ENCODE measurements at regions not wholly inside any gene's neighbourhood (a gene's known extent, or its start where the extent isn't known, plus 50 kb on each side); places are given as distances from the start of the nearest gene placed in this dataset.

DNA sequence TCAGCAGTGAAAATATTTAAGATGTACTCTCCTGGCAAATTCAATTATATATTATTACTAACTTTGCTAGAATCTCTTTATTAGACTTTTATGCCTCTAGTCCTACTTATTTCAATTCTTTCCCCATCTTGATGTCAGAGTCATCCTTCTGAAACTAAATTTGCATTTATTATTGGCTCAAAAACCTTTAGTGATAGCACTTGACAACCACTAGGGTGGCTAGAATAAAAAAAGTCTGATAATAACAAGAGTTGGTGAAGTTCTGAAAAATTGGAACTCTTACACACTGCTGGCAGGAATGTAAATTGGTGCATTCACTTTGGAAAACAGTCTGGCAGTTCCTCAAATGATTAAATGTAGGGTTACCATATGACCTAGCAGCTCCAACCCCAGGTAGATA, 73.8 kb downstream of the LSMEM1 start:
- TF ChIP-seq, protein P1, sequence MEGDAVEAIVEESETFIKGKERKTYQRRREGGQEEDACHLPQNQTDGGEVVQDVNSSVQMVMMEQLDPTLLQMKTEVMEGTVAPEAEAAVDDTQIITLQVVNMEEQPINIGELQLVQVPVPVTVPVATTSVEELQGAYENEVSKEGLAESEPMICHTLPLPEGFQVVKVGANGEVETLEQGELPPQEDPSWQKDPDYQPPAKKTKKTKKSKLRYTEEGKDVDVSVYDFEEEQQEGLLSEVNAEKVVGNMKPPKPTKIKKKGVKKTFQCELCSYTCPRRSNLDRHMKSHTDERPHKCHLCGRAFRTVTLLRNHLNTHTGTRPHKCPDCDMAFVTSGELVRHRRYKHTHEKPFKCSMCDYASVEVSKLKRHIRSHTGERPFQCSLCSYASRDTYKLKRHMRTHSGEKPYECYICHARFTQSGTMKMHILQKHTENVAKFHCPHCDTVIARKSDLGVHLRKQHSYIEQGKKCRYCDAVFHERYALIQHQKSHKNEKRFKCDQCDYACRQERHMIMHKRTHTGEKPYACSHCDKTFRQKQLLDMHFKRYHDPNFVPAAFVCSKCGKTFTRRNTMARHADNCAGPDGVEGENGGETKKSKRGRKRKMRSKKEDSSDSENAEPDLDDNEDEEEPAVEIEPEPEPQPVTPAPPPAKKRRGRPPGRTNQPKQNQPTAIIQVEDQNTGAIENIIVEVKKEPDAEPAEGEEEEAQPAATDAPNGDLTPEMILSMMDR (IDR thresholded peaks at IDR 0.05) = peak in 1 of 3 experiments; percentile 16
- no peak for TF ChIP-seq POLR2A (IDR thresholded peaks at IDR 0.05)
- no peaks in the 10 kb centered on the region for H3K9me3 ChIP-seq
- H3K36me3 ChIP-seq (ENCODE audit: low read depth, missing control alignments) = no peaks in the 10 kb centered on the region
- no peaks in the 10 kb centered on the region for H3K4me1 ChIP-seq
- no peak overlapping the region for H3K4me3 ChIP-seq
- H3K27me3 ChIP-seq = no peaks in the 10 kb centered on the region
- H3K27ac ChIP-seq = no peak overlapping the region
- intact Hi-C loops (cut with DNase I; ENCODE audit: low total_unique reads) = loop anchor here (10.0 kb wide), 1 partner anchor 860 kb away; no protein-coding TSS in a partner anchor
- no peak for DNase-seq

- H3K4me1 ChIP-seq = no peaks in the 10 kb centered on the region
- no peaks in the 10 kb centered on the region for H3K36me3 ChIP-seq (ENCODE audit: low read depth, missing control alignments)
- no peaks in the 10 kb centered on the region for H3K9me3 ChIP-seq
- TF ChIP-seq POLR2A (IDR thresholded peaks at IDR 0.05) = no peak
- TF ChIP-seq, protein P1 (IDR thresholded peaks at IDR 0.05) = no peak
- H3K27ac ChIP-seq = no peak overlapping the region
- H3K27me3 ChIP-seq = no peaks in the 10 kb centered on the region
- H3K4me3 ChIP-seq = no peak overlapping the region
- DNase-seq = no peak
- intact Hi-C loops (cut with DNase I; ENCODE audit: low total_unique reads) = loop anchor here (10.0 kb wide), 1 partner anchor 858 kb away; no protein-coding TSS in a partner anchor
- 94 to 100% methylated on average over 1 of the region's 1 CpG for WGBS, 2 donors
Measured at GRCh38 chr7:112556633-112557032, 75.8 kb downstream of the LSMEM1 start.

GRCh38 chr7:112566442-112567324, 85.9 kb downstream of the LSMEM1 start:
- Histone ChIP-seq H3K4me3 (no peak overlapping the region), H3K27me3 (no peaks in the 10 kb centered on the region), H3K4me1 (no peaks in the 10 kb centered on the region), H3K27ac (no peak overlapping the region), H3K36me3 (ENCODE audit: low read depth, missing control alignments) (no peaks in the 10 kb centered on the region), H3K9me3 (no peaks in the 10 kb centered on the region)
- WGBS, 2 donors = 54 to 60% methylated on average over 8 of the region's 8 CpGs
- TF ChIP-seq, protein P1 (IDR thresholded peaks at IDR 0.05) = no peak
- TF ChIP-seq POLR2A (IDR thresholded peaks at IDR 0.05) = no peak
- intact Hi-C loops (cut with DNase I; ENCODE audit: low total_unique reads) = no loop called here
- DNase-seq = no peak

- H3K9me3 ChIP-seq = no peaks in the 10 kb centered on the region
- no peaks in the 10 kb centered on the region for H3K27me3 ChIP-seq
- intact Hi-C loops (cut with DNase I; ENCODE audit: low total_unique reads) = no loop called here
- H3K36me3 ChIP-seq (ENCODE audit: low read depth, missing control alignments) = no peaks in the 10 kb centered on the region
- no peak overlapping the region for H3K4me3 ChIP-seq
- 65 to 74% methylated on average over 2 of the region's 2 CpGs for WGBS, 2 donors
- no peaks in the 10 kb centered on the region for H3K4me1 ChIP-seq
- no peak for DNase-seq
- H3K27ac ChIP-seq = no peak overlapping the region
- TF ChIP-seq, protein P1 (IDR thresholded peaks at IDR 0.05) = no peak
- no peak for TF ChIP-seq POLR2A (IDR thresholded peaks at IDR 0.05)
Measured at GRCh38 chr7:112567388-112567787, 86.6 kb downstream of the LSMEM1 start.

All from testis (tissue), 2 donors.